WTC11 (cell line): ENCODE measurements at regions not wholly inside any gene's neighbourhood (a gene's known extent, or its start where the extent isn't known, plus 50 kb on each side); places are given as distances from the start of the nearest gene placed in this dataset.

Experiments used
- ATAC-seq: fragments of 200-7000 bp; cut with Tn5 transposase; 2 replicates; pipeline ENCODE4 v1.10.0; 2021; ENCODE audit warnings: mild to moderate bottlenecking, moderate library complexity
- CTCF ChIA-PET: fragments of 300-600 bp; sonication (Branson Sonifier 250); formaldehyde crosslinking; loops from one replicate; lab custom pipeline; 2021; ENCODE audit warnings: antibody characterized with exemption; lab: Charles Lee
- POLR2A ChIA-PET: fragments of 350-600 bp; sonication (Branson Sonifier 250); formaldehyde crosslinking; loops from one replicate; lab custom pipeline; 2021; ENCODE audit warnings: antibody characterized with exemption; lab: Charles Lee
- DNase-seq: peaks from one replicate; pipeline ENCODE4 v3.0.0; 2021; ENCODE audit warnings: low spot score
- H3K27ac Mint-ChIP-seq: 2 replicates; pipeline ENCODE4 v1.8.0; 2021; ENCODE audit warnings: mixed read lengths
- H3K27me3 Mint-ChIP-seq: 2 replicates; pipeline ENCODE4 v1.8.0; 2021; ENCODE audit warnings: low read depth, mild to moderate bottlenecking, moderate library complexity, mixed read lengths
- H3K36me3 Mint-ChIP-seq: 2 replicates; pipeline ENCODE4 v1.8.0; 2021; ENCODE audit warnings: mixed read lengths
- H3K4me1 Mint-ChIP-seq: 2 replicates; pipeline ENCODE4 v1.8.0; 2022; ENCODE audit warnings: mixed read lengths
- H3K4me3 Mint-ChIP-seq: 2 replicates; pipeline ENCODE4 v1.8.0; 2021; ENCODE audit warnings: mild to moderate bottlenecking, moderate library complexity, mixed read lengths
- H3K9me3 Mint-ChIP-seq: 2 replicates; pipeline ENCODE4 v1.8.0; 2021; ENCODE audit warnings: mixed read lengths
- AFF4 ChIP-seq: sonication (generic); formaldehyde crosslinking; IDR thresholded peaks from 2 replicates; pipeline ENCODE4 v1.8.1; 2023; ENCODE audit warnings: mild to moderate bottlenecking, missing genetic modification reagents, borderline replicate concordance
- ATF6 ChIP-seq: sonication (generic); formaldehyde crosslinking; IDR thresholded peaks from 2 replicates; pipeline ENCODE4 v1.8.1; 2023; ENCODE audit warnings: mild to moderate bottlenecking, missing genetic modification reagents
- E2F1 ChIP-seq: sonication (generic); formaldehyde crosslinking; IDR thresholded peaks from 2 replicates; pipeline ENCODE4 v1.8.0; 2022; ENCODE audit warnings: mild to moderate bottlenecking, missing genetic modification reagents
- ETV6 ChIP-seq: sonication (generic); formaldehyde crosslinking; IDR thresholded peaks from 2 replicates; pipeline ENCODE4 v1.8.1; 2022; ENCODE audit warnings: mild to moderate bottlenecking, missing genetic modification reagents
- FOXK1 ChIP-seq: sonication (generic); formaldehyde crosslinking; IDR thresholded peaks from 2 replicates; pipeline ENCODE4 v1.8.0; 2022; ENCODE audit warnings: mild to moderate bottlenecking, moderate library complexity, missing genetic modification reagents
- FOXP1 ChIP-seq: sonication (generic); formaldehyde crosslinking; IDR thresholded peaks from 2 replicates; pipeline ENCODE4 v1.8.0; 2022; ENCODE audit warnings: missing genetic modification reagents, mild to moderate bottlenecking, moderate library complexity, borderline replicate concordance
- IRF1 ChIP-seq: sonication (generic); formaldehyde crosslinking; IDR thresholded peaks from 2 replicates; pipeline ENCODE4 v1.8.0; 2023; ENCODE audit warnings: missing genetic modification reagents
- KAT7 ChIP-seq: sonication (generic); formaldehyde crosslinking; IDR thresholded peaks from 2 replicates; pipeline ENCODE4 v1.8.1; 2023; ENCODE audit warnings: missing genetic modification reagents, mild to moderate bottlenecking, borderline replicate concordance
- NFE2L1 ChIP-seq: sonication (generic); formaldehyde crosslinking; IDR thresholded peaks from 2 replicates; pipeline ENCODE4 v1.8.1; 2023; ENCODE audit warnings: missing genetic modification reagents
- OVOL2 ChIP-seq: fragments of 250-450 bp; sonication (Bioruptor Pico); IDR thresholded peaks from 2 replicates; pipeline ENCODE4 v1.9.0; 2021; ENCODE audit warnings: mild to moderate bottlenecking, borderline replicate concordance
- PRDM15 ChIP-seq: sonication (generic); formaldehyde crosslinking; IDR thresholded peaks from 2 replicates; pipeline ENCODE4 v1.8.0; 2022; ENCODE audit warnings: missing genetic modification reagents
- SMAD4 ChIP-seq: sonication (generic); formaldehyde crosslinking; IDR thresholded peaks from 2 replicates; pipeline ENCODE4 v1.8.0; 2022; ENCODE audit warnings: mild to moderate bottlenecking, missing genetic modification reagents
- STAT6 ChIP-seq: sonication (generic); formaldehyde crosslinking; conservative IDR thresholded peaks from 2 replicates; pipeline ENCODE4 v1.8.1; 2023; ENCODE audit warnings: mild to moderate bottlenecking, low read depth, missing genetic modification reagents, moderate library complexity
- ZNF425 ChIP-seq: fragments of 250-450 bp; sonication (Bioruptor Pico); conservative IDR thresholded peaks from 2 replicates; pipeline ENCODE4 v1.9.0; 2021; ENCODE audit warnings: mild to moderate bottlenecking
- ZSCAN18 ChIP-seq: fragments of 250-450 bp; sonication (Bioruptor Pico); IDR thresholded peaks from 2 replicates; pipeline ENCODE4 v2.1.2; 2022; ENCODE audit warnings: mild to moderate bottlenecking, moderate library complexity

GRCh38 chr16:14341324-14342225 lies 270.5 kb downstream of the MRTFB start:
- TF ChIP-seq E2F1 (CRISPR knock-in tag), result no peak
- no peak for TF ChIP-seq STAT6 (CRISPR knock-in tag)
- no peak for TF ChIP-seq FOXP1
- TF ChIP-seq SMAD4 (CRISPR knock-in tag), result no peak
- TF ChIP-seq NFE2L1, result no peak
- no peak for TF ChIP-seq OVOL2 (CRISPR knock-in tag)
- no peak for TF ChIP-seq AFF4 (CRISPR knock-in tag)
- TF ChIP-seq ATF6 (CRISPR knock-in tag), result no peak
- TF ChIP-seq FOXK1 (CRISPR knock-in tag), result no peak
- H3K4me1 Mint-ChIP-seq, result peaks cover 3% of the 10 kb centered on the region
- DNase-seq, result no peak
- H3K4me3 Mint-ChIP-seq, result no peak overlapping the region
- CTCF ChIA-PET, result no interaction called here
- H3K9me3 Mint-ChIP-seq, result peaks cover 25% of the 10 kb centered on the region
- H3K27me3 Mint-ChIP-seq, result peaks cover 6% of the 10 kb centered on the region; the same call in 1 of the 2 replicates
- POLR2A ChIA-PET, result interaction anchor here (0.7 kb wide), 1 partner anchor 176 kb away, joined by 4 read pairs; no protein-coding TSS in a partner anchor
- peaks cover 8% of the 10 kb centered on the region for H3K36me3 Mint-ChIP-seq
- no peak for ATAC-seq
- H3K27ac Mint-ChIP-seq, result no peak overlapping the region

GRCh38 chr16:14339694-14340093 lies 268.6 kb downstream of the MRTFB start:
- ChIA-PET CTCF (no interaction called here), POLR2A (no interaction called here)
- no peak overlapping the region for H3K27ac Mint-ChIP-seq
- H3K9me3 Mint-ChIP-seq, result peaks cover 26% of the 10 kb centered on the region
- peaks cover 3% of the 10 kb centered on the region for H3K4me1 Mint-ChIP-seq
- ATAC-seq, result no peak
- H3K4me3 Mint-ChIP-seq, result no peak overlapping the region
- H3K27me3 Mint-ChIP-seq, result peaks cover 3% of the 10 kb centered on the region; the same call in 1 of the 2 replicates
- DNase-seq, result no peak
- peaks cover 4% of the 10 kb centered on the region; the same call in 1 of the 2 replicates for H3K36me3 Mint-ChIP-seq
- TF ChIP-seq KAT7 (CRISPR knock-in tag) (no peak), PRDM15 (no peak), IRF1 (no peak), ZNF425 (CRISPR knock-in tag) (no peak), ZSCAN18 (no peak), ETV6 (no peak)
